Caco-2 (cell line): ENCODE measurements at regions not wholly inside any gene's neighbourhood (a gene's known extent, or its start where the extent isn't known, plus 50 kb on each side); places are given as distances from the start of the nearest gene placed in this dataset.
"Not testable (repeated sequence)": the region's sequence is repeated elsewhere in the genome, so short reads cannot be mapped to it uniquely, and the experiment has no call there.

Source experiments
- BruUV-seq: library from RNA; stranded (reverse); fragments of 400-500 nt; replicated peaks from 2 replicates; lab custom pipeline; 2021; lab: Mats Ljungman, UMichigan
- CTCF ChIA-PET: fragments of 300-600 bp; sonication (Branson Sonifier 250); formaldehyde crosslinking; loops from one replicate; lab custom pipeline; 2022; ENCODE audit warnings: antibody characterized with exemption; lab: Charles Lee
- POLR2A ChIA-PET: fragments of 300-600 bp; sonication (Branson Sonifier 250); formaldehyde crosslinking; loops from one replicate; lab custom pipeline; 2022; ENCODE audit warnings: antibody characterized with exemption; lab: Charles Lee
- DNase-seq, 2 experiments: peaks; one replicate each; pipeline versions ENCODE4 v3.0.0 to v3.0.0-alpha.2; 2020 to 2022
- H3K27me3 ChIP-seq: replicated peaks from 2 replicates; pipeline ENCODE4 v1.6.0; 2011; ENCODE audit warnings: low read length; ENCODE audit not compliant: control insufficient read depth, insufficient read depth
- H3K36me3 ChIP-seq: 2 replicates; pipeline ENCODE4 v1.5.1; 2011; ENCODE audit warnings: low read length; ENCODE audit not compliant: control insufficient read depth, insufficient read depth
- H3K4me1 ChIP-seq: fragments of 250-450 bp; sonication (Bioruptor Pico); 2 replicates; pipeline ENCODE4 v1.5.1; 2020; ENCODE audit warnings: mild to moderate bottlenecking
- H3K4me3 ChIP-seq: 2 replicates; pipeline ENCODE4 v1.5.1; 2011; ENCODE audit warnings: low read depth, mild to moderate bottlenecking, control low read depth, low read length
- H3K9me3 ChIP-seq: fragments of 250-450 bp; sonication (Bioruptor Pico); 2 replicates; pipeline ENCODE4 v1.5.1; 2020; ENCODE audit warnings: mild to moderate bottlenecking, moderate library complexity
- H3K27ac Mint-ChIP-seq: one replicate; pipeline ENCODE4 v1.8.0; 2022; ENCODE audit warnings: mixed read lengths; ENCODE audit not compliant: unreplicated experiment
- H3K27me3 Mint-ChIP-seq: one replicate; pipeline ENCODE4 v1.8.0; 2022; ENCODE audit warnings: mixed read lengths; ENCODE audit not compliant: insufficient read depth, unreplicated experiment
- H3K36me3 Mint-ChIP-seq: one replicate; pipeline ENCODE4 v1.8.0; 2022; ENCODE audit warnings: mild to moderate bottlenecking, mixed read lengths; ENCODE audit not compliant: insufficient read depth, unreplicated experiment
- H3K4me1 Mint-ChIP-seq: one replicate; pipeline ENCODE4 v1.8.0; 2022; ENCODE audit warnings: low read depth, mixed read lengths; ENCODE audit not compliant: unreplicated experiment
- H3K4me3 Mint-ChIP-seq: one replicate; pipeline ENCODE4 v1.8.0; 2022; ENCODE audit warnings: mild to moderate bottlenecking, moderate library complexity, mixed read lengths; ENCODE audit not compliant: unreplicated experiment
- H3K9me3 Mint-ChIP-seq: one replicate; pipeline ENCODE4 v1.8.0; 2022; ENCODE audit warnings: mixed read lengths; ENCODE audit not compliant: unreplicated experiment
- intact Hi-C: fragments of 100-400 bp; cut with micrococcal nuclease; formaldehyde crosslinking; loops from one replicate; pipeline ENCODE4 v1.10.0; 2022; ENCODE audit not compliant: unreplicated experiment

GRCh38 chr16:88159897-88160335, 208.7 kb downstream of the BANP start:
- peaks cover 13% of the 10 kb centered on the region for H3K9me3 Mint-ChIP-seq
- H3K4me1 ChIP-seq, DNase-seq, H3K27me3 ChIP-seq, H3K4me3 ChIP-seq, intact Hi-C loops, H3K9me3 ChIP-seq, H3K36me3 ChIP-seq, POLR2A ChIA-PET, CTCF ChIA-PET, H3K4me1 Mint-ChIP-seq, H3K27me3 Mint-ChIP-seq, H3K4me3 Mint-ChIP-seq, H3K36me3 Mint-ChIP-seq, BruUV-seq, H3K27ac Mint-ChIP-seq: not testable (repeated sequence)

GRCh38 chr16:88161191-88161590, 210.0 kb downstream of the BANP start:
- CTCF ChIA-PET, H3K4me3 ChIP-seq, H3K27me3 Mint-ChIP-seq, H3K4me3 Mint-ChIP-seq, H3K4me1 ChIP-seq, H3K4me1 Mint-ChIP-seq, BruUV-seq, DNase-seq, H3K9me3 ChIP-seq, POLR2A ChIA-PET, H3K27ac Mint-ChIP-seq, H3K36me3 Mint-ChIP-seq, intact Hi-C loops, H3K27me3 ChIP-seq, H3K36me3 ChIP-seq: not testable (repeated sequence)
- H3K9me3 Mint-ChIP-seq, result peaks cover 13% of the 10 kb centered on the region

- BruUV-seq, H3K36me3 Mint-ChIP-seq, intact Hi-C loops, H3K27me3 Mint-ChIP-seq, DNase-seq, H3K4me3 ChIP-seq, H3K4me1 Mint-ChIP-seq, H3K27me3 ChIP-seq, CTCF ChIA-PET, H3K27ac Mint-ChIP-seq, H3K36me3 ChIP-seq, H3K4me3 Mint-ChIP-seq, H3K4me1 ChIP-seq, POLR2A ChIA-PET, H3K9me3 ChIP-seq: not testable (repeated sequence)
- peaks cover 13% of the 10 kb centered on the region for H3K9me3 Mint-ChIP-seq
Observed at GRCh38 chr16:88161623-88162275, 210.5 kb downstream of the BANP start.

- POLR2A ChIA-PET, CTCF ChIA-PET, H3K27me3 ChIP-seq, DNase-seq, H3K36me3 Mint-ChIP-seq, H3K27me3 Mint-ChIP-seq, H3K4me1 ChIP-seq, H3K4me1 Mint-ChIP-seq, BruUV-seq, H3K4me3 ChIP-seq, intact Hi-C loops, H3K36me3 ChIP-seq, H3K4me3 Mint-ChIP-seq, H3K9me3 ChIP-seq, H3K27ac Mint-ChIP-seq: not testable (repeated sequence)
- H3K9me3 Mint-ChIP-seq, result peaks cover 13% of the 10 kb centered on the region
Observed at GRCh38 chr16:88162778-88163177, 211.5 kb downstream of the BANP start.

GRCh38 chr16:88164196-88165039, 213.2 kb downstream of the BANP start:
- H3K27ac Mint-ChIP-seq, intact Hi-C loops, POLR2A ChIA-PET: not testable (repeated sequence)

GRCh38 chr16:88165040-88165544, 213.9 kb downstream of the BANP start:
- not testable (repeated sequence) for H3K4me1 Mint-ChIP-seq

More at GRCh38 chr16:88164196-88165039, 213.2 kb downstream of the BANP start:
- peaks cover 13% of the 10 kb centered on the region for H3K9me3 Mint-ChIP-seq
- H3K4me3 Mint-ChIP-seq, H3K4me1 Mint-ChIP-seq, BruUV-seq, H3K27me3 Mint-ChIP-seq, H3K27me3 ChIP-seq, H3K4me1 ChIP-seq, H3K9me3 ChIP-seq, H3K36me3 ChIP-seq, H3K36me3 Mint-ChIP-seq, H3K4me3 ChIP-seq, CTCF ChIA-PET: not testable (repeated sequence)
- peak in 1 of 2 experiments; percentile 16 for DNase-seq

More at GRCh38 chr16:88165040-88165544, 213.9 kb downstream of the BANP start:
- H3K4me1 ChIP-seq, H3K27ac Mint-ChIP-seq, POLR2A ChIA-PET, H3K4me3 Mint-ChIP-seq, H3K27me3 Mint-ChIP-seq, BruUV-seq, CTCF ChIA-PET, H3K9me3 ChIP-seq, H3K36me3 ChIP-seq, H3K36me3 Mint-ChIP-seq, H3K4me3 ChIP-seq, H3K27me3 ChIP-seq, intact Hi-C loops: not testable (repeated sequence)
- H3K9me3 Mint-ChIP-seq, result peaks cover 13% of the 10 kb centered on the region
- DNase-seq, result peak in 1 of 2 experiments; percentile 14
